ENCODE measurements at regions not wholly inside any gene's neighbourhood (a gene's known extent, or its start where the extent isn't known, plus 50 kb on each side); places are given as distances from the start of the nearest gene placed in this dataset.

- Histone ChIP-seq H3K9ac (ENCODE audit: low read depth in 2 of 2, low read length in 2 of 2) (no peak overlapping the region), H3K9me3 (no peaks in the 10 kb centered on the region), H3K4me1 (no peaks in the 10 kb centered on the region), H3K27me3 (no peaks in the 10 kb centered on the region), H3K27ac (no peak overlapping the region), H3K36me3 (no peaks in the 10 kb centered on the region), H3K4me3 (no peak overlapping the region)
- intact Hi-C loops (cut with DNase I): no loop called here
- no peak for TF ChIP-seq CTCF (IDR thresholded peaks at IDR 0.05)
- DNase-seq: no peak
Measured at GRCh38 chr3:102189541-102189940, 245.3 kb upstream of the ZPLD1 start.

GRCh38 chr3:102189956-102190723, 244.7 kb upstream of the ZPLD1 start:
- no peaks in the 10 kb centered on the region for H3K27me3 ChIP-seq
- no peak for DNase-seq
- no peak overlapping the region for H3K27ac ChIP-seq
- no peaks in the 10 kb centered on the region for H3K4me1 ChIP-seq
- intact Hi-C loops (cut with DNase I): no loop called here
- no peak overlapping the region for H3K9ac ChIP-seq (ENCODE audit: low read depth in 2 of 2, low read length in 2 of 2)
- H3K36me3 ChIP-seq: no peaks in the 10 kb centered on the region
- no peak overlapping the region for H3K4me3 ChIP-seq
- no peaks in the 10 kb centered on the region for H3K9me3 ChIP-seq
- TF ChIP-seq CTCF (IDR thresholded peaks at IDR 0.05): no peak

- H3K9me3 ChIP-seq: no peaks in the 10 kb centered on the region
- H3K27ac ChIP-seq: no peak overlapping the region
- H3K36me3 ChIP-seq: no peaks in the 10 kb centered on the region
- intact Hi-C loops (cut with DNase I): no loop called here
- H3K9ac ChIP-seq (ENCODE audit: low read depth in 2 of 2, low read length in 2 of 2): no peak overlapping the region
- no peaks in the 10 kb centered on the region for H3K27me3 ChIP-seq
- no peaks in the 10 kb centered on the region for H3K4me1 ChIP-seq
- DNase-seq: no peak
- no peak for TF ChIP-seq CTCF (IDR thresholded peaks at IDR 0.05)
- H3K4me3 ChIP-seq: no peak overlapping the region
Measured at GRCh38 chr3:102192575-102192974, 242.2 kb upstream of the ZPLD1 start.

- Histone ChIP-seq H3K9ac (ENCODE audit: low read depth in 2 of 2, low read length in 2 of 2) (no peak overlapping the region), H3K36me3 (no peaks in the 10 kb centered on the region), H3K9me3 (no peaks in the 10 kb centered on the region), H3K27ac (no peak overlapping the region), H3K4me1 (no peaks in the 10 kb centered on the region), H3K27me3 (no peaks in the 10 kb centered on the region), H3K4me3 (no peak overlapping the region)
- no peak for TF ChIP-seq CTCF (IDR thresholded peaks at IDR 0.05)
- no peak for DNase-seq
- intact Hi-C loops (cut with DNase I): no loop called here
Measured at GRCh38 chr3:102193255-102193654, 241.6 kb upstream of the ZPLD1 start.

- Histone ChIP-seq H3K27ac (no peak overlapping the region), H3K27me3 (no peaks in the 10 kb centered on the region), H3K4me1 (no peaks in the 10 kb centered on the region), H3K9ac (ENCODE audit: low read depth in 2 of 2, low read length in 2 of 2) (no peak overlapping the region), H3K36me3 (no peaks in the 10 kb centered on the region), H3K9me3 (no peaks in the 10 kb centered on the region), H3K4me3 (no peak overlapping the region)
- DNase-seq: no peak
- intact Hi-C loops (cut with DNase I): no loop called here
- TF ChIP-seq CTCF (IDR thresholded peaks at IDR 0.05): no peak
Measured at GRCh38 chr3:102194001-102194400, 240.8 kb upstream of the ZPLD1 start.
